ENCODE measurements at regions not wholly inside any gene's neighbourhood (a gene's known extent, or its start where the extent isn't known, plus 50 kb on each side); places are given as distances from the start of the nearest gene placed in this dataset.

- TF ChIP-seq CTCF (IDR thresholded peaks at IDR 0.05; ENCODE audit: low read depth, low read length) (no peak), EZH2phosphoT487 (IDR thresholded peaks at IDR 0.05; ENCODE audit: low read depth) (no peak)
Observed at GRCh38 chr13:90919153-90919552, 428.3 kb upstream of the MIR17HG start.

Data from OCI-LY3 (cell line).